ENCODE measurements at regions not wholly inside any gene's neighbourhood (a gene's known extent, or its start where the extent isn't known, plus 50 kb on each side); places are given as distances from the start of the nearest gene placed in this dataset.

- Histone ChIP-seq H2BK15ac (ENCODE audit: low read length) (no peak overlapping the region), H2BK120ac (ENCODE audit: low read depth, low read length) (no peak overlapping the region), H2BK5ac (ENCODE audit: low read length) (no peak overlapping the region), H3K4ac (ENCODE audit: low read length) (no peak overlapping the region), H3K9ac (ENCODE audit: low read depth, low read length, poor library complexity) (no peak overlapping the region), H2AFZ (ENCODE audit: low read length) (no peak overlapping the region), H3K4me1 (ENCODE audit: control insufficient read depth in 2 of 2, insufficient read depth in 1 of 2, low read depth in 1 of 2, low read length in 2 of 2) (no peaks in the 10 kb centered on the region), H3K79me1 (ENCODE audit: low read depth, low read length) (no peaks in the 10 kb centered on the region), H3K18ac (ENCODE audit: low read length) (no peak overlapping the region), H3K23ac (ENCODE audit: low read depth, low read length, poor library complexity) (no peak overlapping the region), H3K27me3 (ENCODE audit: control insufficient read depth in 3 of 3, insufficient read depth in 3 of 3, low read depth in 1 of 3, low read length in 3 of 3) (no peaks in the 10 kb centered on the region), H2BK12ac (ENCODE audit: low read length) (no peak overlapping the region), H2AK5ac (ENCODE audit: low read depth, low read length) (no peak overlapping the region), H4K8ac (ENCODE audit: low read depth, low read length) (no peak overlapping the region), H3K36me3 (replicated peaks in 1 of 2; ENCODE audit: control insufficient read depth in 2 of 2, insufficient read depth in 2 of 2, low read length in 2 of 2) (no peaks in the 10 kb centered on the region), H3K14ac (ENCODE audit: low read length) (no peak overlapping the region), H4K91ac (ENCODE audit: low read depth, low read length, poor library complexity) (no peak overlapping the region), H3K27ac (replicated peaks; ENCODE audit: low read length) (no peak overlapping the region), H3K9me3 (replicated peaks in 1 of 2; ENCODE audit: control insufficient read depth in 2 of 2, insufficient read depth in 1 of 2, low read depth in 1 of 2, low read length in 2 of 2) (no peaks in the 10 kb centered on the region), H3K4me3 (ENCODE audit: low read length in 2 of 2) (no peak overlapping the region), H3K4me2 (ENCODE audit: insufficient read depth, low read length, poor library complexity, severe bottlenecking) (no peak overlapping the region)
- WGBS, 2 donors (ENCODE audit: extremely low coverage in 2 of 2, insufficient read length in 2 of 2, insufficient replicate concordance in 1 of 2), result no CpG with 5 or more reads among the region's 3 CpGs
- no peak for DNase-seq (ENCODE audit: low spot score)
Measured at GRCh38 chr10:104540181-104540580, 100.9 kb upstream of the SORCS3 start.

GRCh38 chr10:104541820-104542219, 99.3 kb upstream of the SORCS3 start:
- no peak overlapping the region for H2BK15ac ChIP-seq (ENCODE audit: low read length)
- no peaks in the 10 kb centered on the region for H3K9me3 ChIP-seq (replicated peaks in 1 of 2; ENCODE audit: control insufficient read depth in 2 of 2, insufficient read depth in 1 of 2, low read depth in 1 of 2, low read length in 2 of 2)
- no peaks in the 10 kb centered on the region for H3K27me3 ChIP-seq (ENCODE audit: control insufficient read depth in 3 of 3, insufficient read depth in 3 of 3, low read depth in 1 of 3, low read length in 3 of 3)
- no peak overlapping the region for H4K8ac ChIP-seq (ENCODE audit: low read depth, low read length)
- no peaks in the 10 kb centered on the region for H3K79me1 ChIP-seq (ENCODE audit: low read depth, low read length)
- no peak for DNase-seq (ENCODE audit: low spot score)
- no peak overlapping the region for H3K4me2 ChIP-seq (ENCODE audit: insufficient read depth, low read length, poor library complexity, severe bottlenecking)
- H3K27ac ChIP-seq (replicated peaks; ENCODE audit: low read length), result no peak overlapping the region
- no CpG with 5 or more reads among the region's 4 CpGs for WGBS, 2 donors (ENCODE audit: extremely low coverage in 2 of 2, insufficient read length in 2 of 2, insufficient replicate concordance in 1 of 2)
- no peaks in the 10 kb centered on the region for H3K36me3 ChIP-seq (replicated peaks in 1 of 2; ENCODE audit: control insufficient read depth in 2 of 2, insufficient read depth in 2 of 2, low read length in 2 of 2)
- H4K91ac ChIP-seq (ENCODE audit: low read depth, low read length, poor library complexity), result no peak overlapping the region
- H2BK5ac ChIP-seq (ENCODE audit: low read length), result no peak overlapping the region
- no peak overlapping the region for H3K14ac ChIP-seq (ENCODE audit: low read length)
- H3K4me3 ChIP-seq (ENCODE audit: low read length in 2 of 2), result no peak overlapping the region
- no peak overlapping the region for H2AFZ ChIP-seq (ENCODE audit: low read length)
- H2BK12ac ChIP-seq (ENCODE audit: low read length), result no peak overlapping the region
- no peak overlapping the region for H3K23ac ChIP-seq (ENCODE audit: low read depth, low read length, poor library complexity)
- H3K4me1 ChIP-seq (ENCODE audit: control insufficient read depth in 2 of 2, insufficient read depth in 1 of 2, low read depth in 1 of 2, low read length in 2 of 2), result no peaks in the 10 kb centered on the region
- H3K4ac ChIP-seq (ENCODE audit: low read length), result no peak overlapping the region
- no peak overlapping the region for H3K9ac ChIP-seq (ENCODE audit: low read depth, low read length, poor library complexity)
- H2AK5ac ChIP-seq (ENCODE audit: low read depth, low read length), result no peak overlapping the region
- no peak overlapping the region for H3K18ac ChIP-seq (ENCODE audit: low read length)
- H2BK120ac ChIP-seq (ENCODE audit: low read depth, low read length), result no peak overlapping the region

DNA sequence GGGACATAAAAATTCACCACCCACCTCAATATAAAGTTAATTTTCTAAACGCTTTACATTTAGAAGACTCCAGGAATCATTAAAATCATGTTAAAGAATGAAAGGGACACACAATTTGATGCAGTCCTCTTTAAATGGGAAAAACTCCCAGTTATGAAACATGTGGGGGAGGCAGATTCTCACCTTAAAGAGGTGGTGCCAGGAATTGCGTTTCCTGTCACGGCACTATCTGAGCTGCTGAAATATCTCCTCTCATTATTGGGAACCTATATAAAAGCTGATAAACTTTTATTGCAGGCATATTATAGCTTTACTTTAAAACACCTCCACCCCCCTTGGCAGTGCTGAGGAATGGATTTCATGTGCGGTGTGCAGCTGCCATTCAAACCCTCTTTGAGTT, 94.8 kb upstream of the SORCS3 start:
- Histone ChIP-seq H3K4me3 (ENCODE audit: low read length in 2 of 2) (no peak overlapping the region), H2BK15ac (ENCODE audit: low read length) (no peak overlapping the region), H2BK12ac (ENCODE audit: low read length) (no peak overlapping the region), H2AFZ (ENCODE audit: low read length) (no peak overlapping the region), H3K18ac (ENCODE audit: low read length) (no peak overlapping the region), H3K27me3 (ENCODE audit: control insufficient read depth in 3 of 3, insufficient read depth in 3 of 3, low read depth in 1 of 3, low read length in 3 of 3) (no peaks in the 10 kb centered on the region), H2AK5ac (ENCODE audit: low read depth, low read length) (no peak overlapping the region), H3K4ac (ENCODE audit: low read length) (no peak overlapping the region), H4K91ac (ENCODE audit: low read depth, low read length, poor library complexity) (no peak overlapping the region), H3K36me3 (replicated peaks in 1 of 2; ENCODE audit: control insufficient read depth in 2 of 2, insufficient read depth in 2 of 2, low read length in 2 of 2) (no peaks in the 10 kb centered on the region), H4K8ac (ENCODE audit: low read depth, low read length) (no peak overlapping the region), H2BK120ac (ENCODE audit: low read depth, low read length) (no peak overlapping the region), H3K14ac (ENCODE audit: low read length) (no peak overlapping the region), H3K27ac (replicated peaks; ENCODE audit: low read length) (no peak overlapping the region), H3K23ac (ENCODE audit: low read depth, low read length, poor library complexity) (no peak overlapping the region), H3K79me1 (ENCODE audit: low read depth, low read length) (no peaks in the 10 kb centered on the region), H2BK5ac (ENCODE audit: low read length) (no peak overlapping the region), H3K4me2 (ENCODE audit: insufficient read depth, low read length, poor library complexity, severe bottlenecking) (no peak overlapping the region), H3K9me3 (replicated peaks in 1 of 2; ENCODE audit: control insufficient read depth in 2 of 2, insufficient read depth in 1 of 2, low read depth in 1 of 2, low read length in 2 of 2) (no peaks in the 10 kb centered on the region), H3K4me1 (ENCODE audit: control insufficient read depth in 2 of 2, insufficient read depth in 1 of 2, low read depth in 1 of 2, low read length in 2 of 2) (no peaks in the 10 kb centered on the region), H3K9ac (ENCODE audit: low read depth, low read length, poor library complexity) (no peak overlapping the region)
- WGBS, 2 donors (ENCODE audit: extremely low coverage in 2 of 2, insufficient read length in 2 of 2, insufficient replicate concordance in 1 of 2), result no CpG with 5 or more reads among the region's 4 CpGs
- DNase-seq (ENCODE audit: low spot score), result no peak

DNA sequence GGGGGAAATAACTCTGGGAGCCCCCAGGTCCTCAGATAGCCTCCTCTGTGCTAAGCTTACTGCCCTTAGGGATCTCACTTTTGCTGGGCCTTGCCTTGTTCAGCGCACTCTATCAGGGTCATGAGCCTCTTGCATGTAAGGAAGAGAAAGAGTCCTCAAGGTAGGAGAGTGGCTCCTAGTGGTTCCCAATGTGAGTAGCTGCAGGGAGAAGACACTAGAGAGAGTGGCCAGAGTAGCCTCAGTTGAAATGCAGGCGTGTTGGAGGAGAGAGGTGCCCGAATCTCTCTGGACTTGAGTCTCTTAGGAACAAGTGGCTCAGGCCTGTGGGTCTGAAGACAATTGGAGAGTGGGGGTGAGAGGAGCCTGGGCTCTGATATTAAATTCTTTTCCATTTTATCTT, 94.3 kb upstream of the SORCS3 start:
- WGBS, 2 donors (ENCODE audit: extremely low coverage in 2 of 2, insufficient read length in 2 of 2, insufficient replicate concordance in 1 of 2), result no CpG with 5 or more reads among the region's 3 CpGs
- Histone ChIP-seq H3K4me1 (ENCODE audit: control insufficient read depth in 2 of 2, insufficient read depth in 1 of 2, low read depth in 1 of 2, low read length in 2 of 2) (no peaks in the 10 kb centered on the region), H3K36me3 (replicated peaks in 1 of 2; ENCODE audit: control insufficient read depth in 2 of 2, insufficient read depth in 2 of 2, low read length in 2 of 2) (no peaks in the 10 kb centered on the region), H2AFZ (ENCODE audit: low read length) (no peak overlapping the region), H3K27ac (replicated peaks; ENCODE audit: low read length) (no peak overlapping the region), H3K9ac (ENCODE audit: low read depth, low read length, poor library complexity) (no peak overlapping the region), H3K18ac (ENCODE audit: low read length) (no peak overlapping the region), H4K91ac (ENCODE audit: low read depth, low read length, poor library complexity) (no peak overlapping the region), H3K4me2 (ENCODE audit: insufficient read depth, low read length, poor library complexity, severe bottlenecking) (no peak overlapping the region), H3K27me3 (ENCODE audit: control insufficient read depth in 3 of 3, insufficient read depth in 3 of 3, low read depth in 1 of 3, low read length in 3 of 3) (no peaks in the 10 kb centered on the region), H3K4ac (ENCODE audit: low read length) (no peak overlapping the region), H3K79me1 (ENCODE audit: low read depth, low read length) (no peaks in the 10 kb centered on the region), H2AK5ac (ENCODE audit: low read depth, low read length) (no peak overlapping the region), H3K23ac (ENCODE audit: low read depth, low read length, poor library complexity) (no peak overlapping the region), H2BK12ac (ENCODE audit: low read length) (no peak overlapping the region), H2BK5ac (ENCODE audit: low read length) (no peak overlapping the region), H3K4me3 (ENCODE audit: low read length in 2 of 2) (no peak overlapping the region), H2BK15ac (ENCODE audit: low read length) (no peak overlapping the region), H3K9me3 (replicated peaks in 1 of 2; ENCODE audit: control insufficient read depth in 2 of 2, insufficient read depth in 1 of 2, low read depth in 1 of 2, low read length in 2 of 2) (no peaks in the 10 kb centered on the region), H3K14ac (ENCODE audit: low read length) (no peak overlapping the region), H2BK120ac (ENCODE audit: low read depth, low read length) (no peak overlapping the region), H4K8ac (ENCODE audit: low read depth, low read length) (no peak overlapping the region)
- DNase-seq (ENCODE audit: low spot score), result no peak

Measured in neuronal stem cell (in vitro differentiated cells).